Vagina (tissue), 2 donors: ENCODE measurements at regions not wholly inside any gene's neighbourhood (a gene's known extent, or its start where the extent isn't known, plus 50 kb on each side); places are given as distances from the start of the nearest gene placed in this dataset.

ENCODE experiments used
- DNase-seq, 2 donors: peaks; one replicate each; pipeline ENCODE4 v3.0.0-alpha.2; 2017; ENCODE audit errors: extremely low spot score in 2 of 2
- H3K27ac ChIP-seq: fragments of 200-600 bp; sonication (generic); one replicate; pipeline ENCODE4 v1.5.1; 2019
- H3K27me3 ChIP-seq: fragments of 200-600 bp; sonication (generic); one replicate; pipeline ENCODE4 v1.5.1; 2019
- H3K36me3 ChIP-seq, 2 donors: fragments of 200-600 bp; sonication (generic); one replicate each; pipeline ENCODE4 v1.5.1; 2017 to 2019
- H3K4me1 ChIP-seq: fragments of 200-600 bp; sonication (generic); one replicate; pipeline ENCODE4 v1.5.1; 2019
- H3K4me3 ChIP-seq, 2 donors: fragments of 200-600 bp; sonication (generic); 1 replicate in 1 of 2; 2 replicates in 1 of 2; pipeline ENCODE4 v1.5.1; 2016 to 2019
- H3K9me3 ChIP-seq: fragments of 200-600 bp; sonication (generic); one replicate; pipeline ENCODE4 v1.5.1; 2019
- POLR2A ChIP-seq, 2 donors: fragments of 450-650 bp; IDR thresholded peaks; one replicate each; pipeline ENCODE4 v1.6.1; 2017; ENCODE audit warnings: antibody characterized with exemption in 2 of 2, mild to moderate bottlenecking in 2 of 2, moderate library complexity in 2 of 2
- POLR2AphosphoS5 ChIP-seq, 2 donors: sonication (generic); formaldehyde crosslinking; IDR thresholded peaks; one replicate each; pipeline ENCODE4 v1.9.0; 2017; ENCODE audit warnings: antibody characterized with exemption in 2 of 2, mild to moderate bottlenecking in 2 of 2, low read depth in 1 of 2; ENCODE audit not compliant: insufficient read depth in 1 of 2
- intact Hi-C: fragments of 100-400 bp; cut with DNase I; formaldehyde crosslinking; loops from one replicate; pipeline ENCODE4 v1.15.1; 2023
- TF ChIP-seq, protein P1 (sequence below), 3 experiments: fragments of 450-650 bp in 2 of 3; fragments of 200-600 bp in 1 of 3; sonication (generic) in 1 of 3; IDR thresholded peaks; one replicate each; pipeline ENCODE4 v1.5.1; 2017 to 2019; ENCODE audit warnings: antibody characterized with exemption in 3 of 3, mild to moderate bottlenecking in 2 of 3, moderate library complexity in 2 of 3

- intact Hi-C loops, result no loop called here
- H3K27me3 ChIP-seq, result no peaks in the 10 kb centered on the region
- H3K9me3 ChIP-seq, result no peaks in the 10 kb centered on the region
- H3K36me3 ChIP-seq, result no peaks in the 10 kb centered on the region
- no peak for DNase-seq
- no peaks in the 10 kb centered on the region for H3K4me1 ChIP-seq
- no peak overlapping the region for H3K27ac ChIP-seq
- H3K4me3 ChIP-seq, result no peak overlapping the region
- TF ChIP-seq POLR2AphosphoS5 (IDR thresholded peaks at IDR 0.05; ENCODE audit: insufficient read depth in 1 of 2, low read depth in 1 of 2) (no peak), POLR2A (IDR thresholded peaks at IDR 0.05) (no peak)
- TF ChIP-seq, protein P1, sequence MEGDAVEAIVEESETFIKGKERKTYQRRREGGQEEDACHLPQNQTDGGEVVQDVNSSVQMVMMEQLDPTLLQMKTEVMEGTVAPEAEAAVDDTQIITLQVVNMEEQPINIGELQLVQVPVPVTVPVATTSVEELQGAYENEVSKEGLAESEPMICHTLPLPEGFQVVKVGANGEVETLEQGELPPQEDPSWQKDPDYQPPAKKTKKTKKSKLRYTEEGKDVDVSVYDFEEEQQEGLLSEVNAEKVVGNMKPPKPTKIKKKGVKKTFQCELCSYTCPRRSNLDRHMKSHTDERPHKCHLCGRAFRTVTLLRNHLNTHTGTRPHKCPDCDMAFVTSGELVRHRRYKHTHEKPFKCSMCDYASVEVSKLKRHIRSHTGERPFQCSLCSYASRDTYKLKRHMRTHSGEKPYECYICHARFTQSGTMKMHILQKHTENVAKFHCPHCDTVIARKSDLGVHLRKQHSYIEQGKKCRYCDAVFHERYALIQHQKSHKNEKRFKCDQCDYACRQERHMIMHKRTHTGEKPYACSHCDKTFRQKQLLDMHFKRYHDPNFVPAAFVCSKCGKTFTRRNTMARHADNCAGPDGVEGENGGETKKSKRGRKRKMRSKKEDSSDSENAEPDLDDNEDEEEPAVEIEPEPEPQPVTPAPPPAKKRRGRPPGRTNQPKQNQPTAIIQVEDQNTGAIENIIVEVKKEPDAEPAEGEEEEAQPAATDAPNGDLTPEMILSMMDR (IDR thresholded peaks at IDR 0.05), result no peak
Measured at GRCh38 chr9:85452841-85453240, 288.9 kb downstream of the AGTPBP1 start.

DNA sequence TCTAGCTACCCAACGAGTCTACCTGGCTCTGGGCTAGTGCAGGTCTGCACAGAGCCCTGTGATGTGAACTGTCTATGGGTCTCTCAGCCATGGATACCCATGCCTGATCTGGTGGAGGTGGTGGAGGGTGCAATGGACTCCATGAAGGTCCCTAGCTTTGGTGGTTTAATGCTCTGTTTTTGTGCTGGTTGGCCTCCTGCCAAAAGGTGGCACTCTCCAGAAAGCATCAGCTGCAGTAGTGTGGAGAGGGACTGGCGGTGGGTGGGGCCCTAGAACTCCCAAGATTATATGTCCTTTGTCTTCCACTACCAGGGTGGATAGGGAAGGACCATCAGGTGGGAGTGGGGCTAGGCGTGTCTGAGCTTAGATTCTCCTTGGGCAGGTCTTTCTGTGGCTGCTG, 290.1 kb downstream of the AGTPBP1 start:
- intact Hi-C loops, result no loop called here
- no peaks in the 10 kb centered on the region for H3K4me1 ChIP-seq
- H3K4me3 ChIP-seq, result no peak overlapping the region
- H3K36me3 ChIP-seq, result no peaks in the 10 kb centered on the region
- H3K9me3 ChIP-seq, result no peaks in the 10 kb centered on the region
- DNase-seq, result no peak
- no peaks in the 10 kb centered on the region for H3K27me3 ChIP-seq
- no peak overlapping the region for H3K27ac ChIP-seq
- TF ChIP-seq, protein P1 (IDR thresholded peaks at IDR 0.05), result no peak
- TF ChIP-seq POLR2A (IDR thresholded peaks at IDR 0.05) (no peak), POLR2AphosphoS5 (IDR thresholded peaks at IDR 0.05; ENCODE audit: insufficient read depth in 1 of 2, low read depth in 1 of 2) (no peak)

DNA sequence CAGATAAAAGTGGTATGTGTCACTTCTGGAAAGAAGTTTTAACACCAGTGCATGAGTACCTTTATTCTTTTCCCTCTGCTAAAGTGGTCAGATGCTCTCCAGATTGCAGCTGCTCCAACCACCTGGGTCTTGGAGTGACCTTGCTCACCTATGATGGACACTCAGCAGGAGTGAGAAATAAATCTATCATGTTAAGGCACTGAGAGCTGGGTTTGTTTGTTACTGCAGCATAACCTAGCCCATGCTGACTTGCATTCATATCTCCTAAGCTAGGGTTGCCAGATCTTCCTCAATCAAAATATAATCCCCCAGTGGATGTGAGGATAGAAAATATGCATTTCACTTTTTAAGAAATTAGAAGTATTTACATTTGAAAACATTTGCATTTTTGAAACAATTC, 295.9 kb downstream of the AGTPBP1 start:
- no peaks in the 10 kb centered on the region for H3K9me3 ChIP-seq
- H3K27me3 ChIP-seq, result no peaks in the 10 kb centered on the region
- H3K27ac ChIP-seq, result no peak overlapping the region
- intact Hi-C loops, result no loop called here
- no peak overlapping the region for H3K4me3 ChIP-seq
- no peaks in the 10 kb centered on the region for H3K4me1 ChIP-seq
- no peaks in the 10 kb centered on the region for H3K36me3 ChIP-seq
- DNase-seq, result no peak
- TF ChIP-seq POLR2AphosphoS5 (IDR thresholded peaks at IDR 0.05; ENCODE audit: insufficient read depth in 1 of 2, low read depth in 1 of 2), result no peak
- no peak for TF ChIP-seq POLR2A (IDR thresholded peaks at IDR 0.05)
- TF ChIP-seq, protein P1 (IDR thresholded peaks at IDR 0.05), result no peak

GRCh38 chr9:85444243-85444642, 297.5 kb downstream of the AGTPBP1 start:
- intact Hi-C loops, result no loop called here

DNA sequence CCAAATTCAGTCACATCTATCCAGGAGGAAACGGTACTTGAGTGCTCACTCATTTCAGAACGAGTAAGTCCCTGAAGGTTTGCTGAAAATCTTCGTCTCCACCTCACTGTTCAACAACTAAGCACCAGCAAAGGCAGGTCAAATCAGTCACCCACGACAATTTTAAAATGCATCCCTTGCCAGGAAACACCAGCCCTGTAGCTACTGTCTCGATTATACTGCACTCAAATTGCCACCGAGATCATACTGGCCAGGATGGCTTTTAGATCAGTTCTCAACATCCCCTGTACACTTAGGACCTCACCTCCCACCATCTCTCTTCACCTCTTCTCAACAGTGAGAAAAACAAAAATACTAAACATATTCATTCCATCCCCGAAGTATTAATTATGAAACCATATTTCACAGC, 298.6 kb downstream of the AGTPBP1 start:
- Histone ChIP-seq H3K27me3 (no peaks in the 10 kb centered on the region), H3K4me1 (no peaks in the 10 kb centered on the region), H3K36me3 (no peaks in the 10 kb centered on the region), H3K4me3 (no peak overlapping the region), H3K27ac (no peak overlapping the region), H3K9me3 (no peaks in the 10 kb centered on the region)
- TF ChIP-seq, protein P1 (IDR thresholded peaks at IDR 0.05), result no peak
- TF ChIP-seq POLR2AphosphoS5 (IDR thresholded peaks at IDR 0.05; ENCODE audit: insufficient read depth in 1 of 2, low read depth in 1 of 2), result no peak
- TF ChIP-seq POLR2A (IDR thresholded peaks at IDR 0.05), result no peak
- no peak for DNase-seq
- intact Hi-C loops, result no loop called here

More at GRCh38 chr9:85444243-85444642, 297.5 kb downstream of the AGTPBP1 start:
- no peak overlapping the region for H3K27ac ChIP-seq
- no peaks in the 10 kb centered on the region for H3K4me1 ChIP-seq
- H3K36me3 ChIP-seq, result no peaks in the 10 kb centered on the region
- TF ChIP-seq POLR2AphosphoS5 (IDR thresholded peaks at IDR 0.05; ENCODE audit: insufficient read depth in 1 of 2, low read depth in 1 of 2) (no peak), POLR2A (IDR thresholded peaks at IDR 0.05) (no peak)
- TF ChIP-seq, protein P1 (IDR thresholded peaks at IDR 0.05), result no peak
- H3K27me3 ChIP-seq, result no peaks in the 10 kb centered on the region
- no peaks in the 10 kb centered on the region for H3K9me3 ChIP-seq
- DNase-seq, result no peak
- no peak overlapping the region for H3K4me3 ChIP-seq
